ENCODE measurements at regions not wholly inside any gene's neighbourhood (a gene's known extent, or its start where the extent isn't known, plus 50 kb on each side); places are given as distances from the start of the nearest gene placed in this dataset.

GRCh38 chr12:70048521-70049250 is 194.5 kb upstream of the CNOT2 start:
- H3K36me3 ChIP-seq: no peaks in the 10 kb centered on the region
- 83% methylated on average over 1 of the region's 1 CpG for WGBS
- no peak for TF ChIP-seq POLR2AphosphoS5 (IDR thresholded peaks at IDR 0.05)
- TF ChIP-seq EP300 (IDR thresholded peaks at IDR 0.05): no peak
- TF ChIP-seq CTCF (IDR thresholded peaks at IDR 0.05): no peak
- no peak for TF ChIP-seq POLR2A (IDR thresholded peaks at IDR 0.05; ENCODE audit: low read depth)
- H3K27ac ChIP-seq (replicated peaks in 1 of 4): no peak overlapping the region
- no peaks in the 10 kb centered on the region for H3K9me3 ChIP-seq
- DNase-seq (ENCODE audit: extremely low spot score): no peak
- H3K27me3 ChIP-seq: no peaks in the 10 kb centered on the region
- intact Hi-C loops (cut with DNase I): no loop called here
- peaks cover 0 to 4% (median 1%) of the 10 kb centered on the region in 4 donors for H3K4me1 ChIP-seq
- no peak overlapping the region for H3K4me3 ChIP-seq

GRCh38 chr12:70049596-70050360 is 193.5 kb upstream of the CNOT2 start:
- peaks cover 0 to 3% (median 0%) of the 10 kb centered on the region in 4 donors for H3K4me1 ChIP-seq
- H3K27me3 ChIP-seq: no peaks in the 10 kb centered on the region
- TF ChIP-seq EP300 (IDR thresholded peaks at IDR 0.05) (no peak), CTCF (IDR thresholded peaks at IDR 0.05) (no peak), POLR2A (IDR thresholded peaks at IDR 0.05; ENCODE audit: low read depth) (no peak), POLR2AphosphoS5 (IDR thresholded peaks at IDR 0.05) (no peak)
- WGBS: 90% methylated on average over 5 of the region's 5 CpGs
- intact Hi-C loops (cut with DNase I): no loop called here
- no peak overlapping the region for H3K4me3 ChIP-seq
- H3K9me3 ChIP-seq: no peaks in the 10 kb centered on the region
- no peak overlapping the region for H3K27ac ChIP-seq (replicated peaks in 1 of 4)
- H3K36me3 ChIP-seq: no peaks in the 10 kb centered on the region
- no peak for DNase-seq (ENCODE audit: extremely low spot score)

- intact Hi-C loops (cut with DNase I): no loop called here
- DNase-seq (ENCODE audit: extremely low spot score): no peak
- WGBS: 89% methylated on average over 1 of the region's 1 CpG
- peak overlapping the region in 1 of 4 donors; percentile 3 for H3K27ac ChIP-seq (replicated peaks in 1 of 4)
- H3K4me1 ChIP-seq: peaks cover 0 to 3% (median 0%) of the 10 kb centered on the region in 4 donors
- TF ChIP-seq EP300 (IDR thresholded peaks at IDR 0.05): no peak
- no peaks in the 10 kb centered on the region for H3K9me3 ChIP-seq
- no peak overlapping the region for H3K4me3 ChIP-seq
- H3K36me3 ChIP-seq: no peaks in the 10 kb centered on the region
- no peaks in the 10 kb centered on the region for H3K27me3 ChIP-seq
Measured at GRCh38 chr12:70052476-70052875, 190.8 kb upstream of the CNOT2 start.

GRCh38 chr12:70052931-70053497 is 190.2 kb upstream of the CNOT2 start:
- intact Hi-C loops (cut with DNase I): no loop called here
- H3K9me3 ChIP-seq: no peaks in the 10 kb centered on the region
- 67% methylated on average over 4 of the region's 4 CpGs for WGBS
- TF ChIP-seq POLR2A (IDR thresholded peaks at IDR 0.05; ENCODE audit: low read depth) (no peak), POLR2AphosphoS5 (IDR thresholded peaks at IDR 0.05) (peak; percentile 13 to 19), EP300 (IDR thresholded peaks at IDR 0.05) (no peak)
- peak overlapping the region in 2 of 4 donors; percentile 28 to 33 for H3K27ac ChIP-seq (replicated peaks in 1 of 4)
- H3K4me3 ChIP-seq: no peak overlapping the region
- no peaks in the 10 kb centered on the region for H3K36me3 ChIP-seq
- H3K4me1 ChIP-seq: peaks cover 0 to 3% (median 0%) of the 10 kb centered on the region in 4 donors
- H3K27me3 ChIP-seq: no peaks in the 10 kb centered on the region
- DNase-seq (ENCODE audit: extremely low spot score): peak; percentile 93

- TF ChIP-seq CTCF (IDR thresholded peaks at IDR 0.05): no peak
- TF ChIP-seq POLR2AphosphoS5 (IDR thresholded peaks at IDR 0.05): no peak
- TF ChIP-seq EP300 (IDR thresholded peaks at IDR 0.05): no peak
- no peak for TF ChIP-seq POLR2A (IDR thresholded peaks at IDR 0.05; ENCODE audit: low read depth)
- no peak overlapping the region for H3K27ac ChIP-seq (replicated peaks in 1 of 4)
- H3K27me3 ChIP-seq: no peaks in the 10 kb centered on the region
- no peak overlapping the region for H3K4me3 ChIP-seq
- H3K4me1 ChIP-seq: no peaks in the 10 kb centered on the region
- H3K36me3 ChIP-seq: no peaks in the 10 kb centered on the region
- WGBS: 44% methylated on average over 1 of the region's 1 CpG
- DNase-seq (ENCODE audit: extremely low spot score): no peak
- peaks cover 0 to 6% (median 0%) of the 10 kb centered on the region in 4 donors for H3K9me3 ChIP-seq
- intact Hi-C loops (cut with DNase I): no loop called here
Measured at GRCh38 chr12:70059373-70059772, 183.9 kb upstream of the CNOT2 start.
